ENCODE measurements at regions not wholly inside any gene's neighbourhood (a gene's known extent, or its start where the extent isn't known, plus 50 kb on each side); places are given as distances from the start of the nearest gene placed in this dataset.
"Not testable (repeated sequence)": the region's sequence is repeated elsewhere in the genome, so short reads cannot be mapped to it uniquely, and the experiment has no call there.

GRCh38 chr2:59182249-59182648 is 941.1 kb upstream of the FANCL start:
- peak; percentile 74 to 75 for DNase-seq (ENCODE audit: low read depth in 2 of 2)

- DNase-seq (ENCODE audit: low read depth in 2 of 2): no peak
Observed at GRCh38 chr2:59181347-59181746, 940.2 kb upstream of the FANCL start.

- no peak for DNase-seq (ENCODE audit: low read depth in 2 of 2)
Observed at GRCh38 chr2:59180621-59181020, 939.5 kb upstream of the FANCL start.

- DNase-seq (ENCODE audit: low read depth in 2 of 2): no peak
Observed at GRCh38 chr2:59180111-59180510, 939.0 kb upstream of the FANCL start.

- no peak for DNase-seq (ENCODE audit: low read depth in 2 of 2)
Observed at GRCh38 chr2:59177748-59178147, 936.6 kb upstream of the FANCL start.

GRCh38 chr2:59176737-59177136 is 935.6 kb upstream of the FANCL start:
- DNase-seq (ENCODE audit: low read depth in 2 of 2): no peak

GRCh38 chr2:59174536-59175243 is 933.6 kb upstream of the FANCL start:
- DNase-seq (ENCODE audit: low read depth in 2 of 2): no peak

GRCh38 chr2:59173325-59173724 is 932.2 kb upstream of the FANCL start:
- no peak for DNase-seq (ENCODE audit: low read depth in 2 of 2)

GRCh38 chr2:59171019-59171418 is 929.9 kb upstream of the FANCL start:
- no peak for DNase-seq (ENCODE audit: low read depth in 2 of 2)

- DNase-seq (ENCODE audit: low read depth in 2 of 2): no peak
Observed at GRCh38 chr2:59168766-59169165, 927.6 kb upstream of the FANCL start.

GRCh38 chr2:59167514-59167913 is 926.4 kb upstream of the FANCL start:
- DNase-seq (ENCODE audit: low read depth in 2 of 2): no peak

GRCh38 chr2:59157908-59158307 is 916.8 kb upstream of the FANCL start:
- not testable (repeated sequence) for DNase-seq (ENCODE audit: low read depth in 2 of 2)

- DNase-seq (ENCODE audit: low read depth in 2 of 2): no peak
Observed at GRCh38 chr2:59151805-59152204, 910.7 kb upstream of the FANCL start.

GRCh38 chr2:59150217-59150849 is 909.2 kb upstream of the FANCL start:
- DNase-seq (ENCODE audit: low read depth in 2 of 2): no peak

- no peak for DNase-seq (ENCODE audit: low read depth in 2 of 2)
Observed at GRCh38 chr2:59149271-59149670, 908.1 kb upstream of the FANCL start.

GRCh38 chr2:59112258-59112657 is 871.1 kb upstream of the FANCL start:
- DNase-seq (ENCODE audit: low read depth in 2 of 2): no peak

GRCh38 chr2:59096973-59097372 is 855.8 kb upstream of the FANCL start:
- no peak for DNase-seq (ENCODE audit: low read depth in 2 of 2)

- no peak for DNase-seq (ENCODE audit: low read depth in 2 of 2)
Observed at GRCh38 chr2:59093571-59093970, 852.4 kb upstream of the FANCL start.

GRCh38 chr2:59084326-59084725 is 843.2 kb upstream of the FANCL start:
- no peak for DNase-seq (ENCODE audit: low read depth in 2 of 2)

- DNase-seq (ENCODE audit: low read depth in 2 of 2): no peak
Observed at GRCh38 chr2:59083075-59083828, 842.1 kb upstream of the FANCL start.

- DNase-seq (ENCODE audit: low read depth in 2 of 2): no peak
Observed at GRCh38 chr2:59082657-59083056, 841.5 kb upstream of the FANCL start.

- DNase-seq (ENCODE audit: low read depth in 2 of 2): no peak
Observed at GRCh38 chr2:59080451-59081181, 839.5 kb upstream of the FANCL start.

Data from fibroblast of skin of left quadriceps (primary cell).